Endothelial cell of umbilical vein (primary cell): ENCODE measurements at regions not wholly inside any gene's neighbourhood (a gene's known extent, or its start where the extent isn't known, plus 50 kb on each side); places are given as distances from the start of the nearest gene placed in this dataset.

Experiments
- BruUV-seq: library from RNA; stranded (reverse); fragments of 400-500 nt; replicated peaks from 2 replicates; lab custom pipeline; 2021; lab: Mats Ljungman, UMichigan
- CTCF ChIA-PET: fragments of 300-600, 350-600 bp; sonication (Branson Sonifier 250); formaldehyde crosslinking; loops from one replicate; lab custom pipeline; 2021; ENCODE audit warnings: antibody characterized with exemption, inconsistent platforms; lab: Charles Lee
- POLR2A ChIA-PET: fragments of 300-600, 350-600 bp; sonication (Branson Sonifier 250); formaldehyde crosslinking; loops from one replicate; lab custom pipeline; 2021; ENCODE audit warnings: antibody characterized with exemption, inconsistent platforms; lab: Charles Lee
- DNase-seq: peaks from one replicate; pipeline ENCODE4 v3.0.0-alpha.2; 2011; ENCODE audit warnings: low read depth, low spot score
- FAIRE-seq: peaks from 2 replicates; lab custom pipeline; 2011; peaks lifted over from hg19 to GRCh38; lab: Jason Lieb, UNC
- H2AFZ ChIP-seq: 2 replicates; pipeline ENCODE4 v1.6.0; 2012; ENCODE audit warnings: low read depth, low read length, control low read depth, inconsistent platforms
- H3K27ac ChIP-seq: 2 replicates; pipeline ENCODE4 v1.5.1; 2011; ENCODE audit warnings: low read depth, mild to moderate bottlenecking, control low read depth, low read length, moderate library complexity; ENCODE audit not compliant: insufficient read depth
- H3K27me3 ChIP-seq, 2 experiments: 2 replicates each; pipeline versions ENCODE4 v1.6.0 to v1.6.1; 2011; ENCODE audit warnings: low read length in 2 of 2, mixed read lengths in 1 of 2; ENCODE audit not compliant: control insufficient read depth in 2 of 2, insufficient read depth in 2 of 2
- H3K36me3 ChIP-seq, 2 experiments: 2 replicates in 1 of 2; 3 replicates in 1 of 2; pipeline ENCODE4 v1.5.1; 2011; ENCODE audit warnings: low read length in 2 of 2, mild to moderate bottlenecking in 1 of 2, moderate library complexity in 1 of 2; ENCODE audit not compliant: control insufficient read depth in 2 of 2, insufficient read depth in 2 of 2; ENCODE audit errors: extremely low read depth in 1 of 2
- H3K4me1 ChIP-seq: 3 replicates; pipeline ENCODE4 v1.5.1; 2011; ENCODE audit warnings: mild to moderate bottlenecking, low read length; ENCODE audit not compliant: control insufficient read depth, insufficient read depth; ENCODE audit errors: extremely low read depth
- H3K4me2 ChIP-seq: 2 replicates; pipeline ENCODE4 v1.6.1; 2011; ENCODE audit warnings: low read length, control low read depth, mixed read lengths; ENCODE audit not compliant: insufficient read depth
- H3K4me3 ChIP-seq, 3 experiments: fragments of 200-600 bp in 1 of 3; sonication (generic), shearing (Covaris generic) in 1 of 3; replicated peaks in 1 of 3; 2 replicates each; pipeline ENCODE4 v1.5.1; 2011 to 2016; ENCODE audit warnings: control low read depth in 3 of 3, low read length in 3 of 3, mild to moderate bottlenecking in 2 of 3, inconsistent platforms in 1 of 3, low read depth in 1 of 3, moderate library complexity in 1 of 3; ENCODE audit not compliant: insufficient read depth in 1 of 3
- H3K79me2 ChIP-seq: 2 replicates; pipeline ENCODE4 v1.6.0; 2012; ENCODE audit warnings: low read length, inconsistent platforms; ENCODE audit not compliant: control insufficient read depth, insufficient read depth
- H3K9ac ChIP-seq: replicated peaks from 2 replicates; pipeline ENCODE3; 2011; ENCODE audit warnings: low read length, control low read depth; ENCODE audit not compliant: insufficient read depth; ENCODE audit errors: extremely low read depth
- H3K9me1 ChIP-seq: replicated peaks from 3 replicates; pipeline ENCODE4 v1.6.0; 2011; ENCODE audit warnings: mild to moderate bottlenecking, low read length; ENCODE audit not compliant: control insufficient read depth, insufficient read depth; ENCODE audit errors: extremely low read depth
- H3K9me3 ChIP-seq: replicated peaks from 2 replicates; pipeline ENCODE4 v1.5.1; 2012; ENCODE audit warnings: low read length, inconsistent platforms; ENCODE audit not compliant: control insufficient read depth, insufficient read depth
- H4K20me1 ChIP-seq: replicated peaks from 2 replicates; pipeline ENCODE3; 2011; ENCODE audit warnings: mild to moderate bottlenecking, low read length; ENCODE audit not compliant: control insufficient read depth, insufficient read depth; ENCODE audit errors: extremely low read depth
- EZH2 ChIP-seq: IDR thresholded peaks from 2 replicates; pipeline ENCODE4 v1.6.1; 2012; ENCODE audit warnings: borderline replicate concordance, low read depth, mild to moderate bottlenecking, moderate library complexity, low read length, inconsistent platforms; ENCODE audit not compliant: severe bottlenecking
- FOS ChIP-seq: IDR thresholded peaks from 2 replicates; pipeline ENCODE4 v1.6.1; 2011; ENCODE audit warnings: mild to moderate bottlenecking, low read length, moderate library complexity, borderline replicate concordance; ENCODE audit not compliant: insufficient read depth
- GATA2 ChIP-seq: IDR thresholded peaks from 2 replicates; pipeline ENCODE4 v1.7.0; 2011; ENCODE audit warnings: low read depth, mild to moderate bottlenecking, moderate library complexity, mixed read lengths, low read length; ENCODE audit not compliant: insufficient read length, insufficient read depth
- JUN ChIP-seq: IDR thresholded peaks from 2 replicates; pipeline ENCODE4 v1.6.1; 2011; ENCODE audit warnings: borderline replicate concordance, low read depth; ENCODE audit not compliant: insufficient read length, insufficient read depth
- MAX ChIP-seq: IDR thresholded peaks from 2 replicates; pipeline ENCODE4 v1.6.1; 2011; ENCODE audit not compliant: insufficient read depth, insufficient read length
- MYC ChIP-seq: IDR thresholded peaks from one replicate; pipeline ENCODE4 v1.6.1; 2011; ENCODE audit warnings: mild to moderate bottlenecking, low read depth, low read length
- POLR2A ChIP-seq: IDR thresholded peaks from 2 replicates; pipeline ENCODE4 v1.6.1; 2012; ENCODE audit warnings: low read depth, mild to moderate bottlenecking, control low read depth, low read length
- POLR2AphosphoS5 ChIP-seq: IDR thresholded peaks from 2 replicates; pipeline ENCODE4 v1.6.1; 2012; ENCODE audit warnings: low read depth, mild to moderate bottlenecking, control low read depth, low read length, moderate library complexity; ENCODE audit not compliant: insufficient read depth
- dilution Hi-C: fragments of 300-500 bp; cut with MboI; formaldehyde crosslinking; loops from one replicate; pipeline ENCODE4 v1.15.0; 2019; ENCODE audit warnings: low sequenced_read_pairs; ENCODE audit not compliant: extremely low pct_ligation_motif_present
- intact Hi-C: fragments of 100-400 bp; cut with micrococcal nuclease; formaldehyde crosslinking; loops from one replicate; pipeline ENCODE4 v1.10.0; 2022
- TF ChIP-seq, protein P1 (sequence below), 2 donors: IDR thresholded peaks; 1 replicate in 1 of 2; 2 replicates in 1 of 2; pipeline ENCODE4 v1.5.1; 2011; ENCODE audit warnings: low read length in 2 of 2, mild to moderate bottlenecking in 2 of 2, moderate library complexity in 2 of 2, control low read depth in 1 of 2, inconsistent platforms in 1 of 2, low read depth in 1 of 2; ENCODE audit not compliant: insufficient read depth in 1 of 2; ENCODE audit errors: extremely low read depth in 1 of 2

DNA sequence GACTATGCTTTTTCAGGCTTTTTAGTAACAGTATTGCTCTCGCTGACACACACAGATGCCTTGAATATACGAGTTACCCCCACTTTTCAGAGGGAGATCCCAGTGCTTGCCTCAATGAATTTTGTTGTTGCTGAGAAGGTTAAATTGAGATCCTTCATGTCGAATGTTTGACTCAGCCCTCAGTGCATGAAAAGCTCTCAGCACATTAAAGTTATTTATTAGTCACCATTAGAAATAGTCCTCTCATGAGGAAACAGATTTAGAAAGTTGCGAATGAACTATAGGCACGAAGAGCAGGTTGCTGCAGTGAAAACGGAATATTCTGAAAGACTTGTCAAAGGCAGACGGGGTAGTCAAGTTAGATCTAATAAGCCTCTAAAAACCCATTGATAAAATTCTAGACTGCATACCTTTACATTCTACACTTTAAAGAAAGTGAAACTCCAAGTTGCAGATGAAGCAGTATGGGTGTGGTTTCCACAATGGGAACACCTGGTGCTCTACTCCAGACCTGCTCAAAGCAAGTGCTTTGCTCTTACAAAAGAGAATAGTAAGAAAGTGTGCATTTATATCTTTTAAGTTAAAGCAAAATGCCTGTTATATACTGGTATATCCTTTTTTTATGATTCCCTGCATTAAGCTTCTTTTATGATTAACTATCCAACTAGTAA is 238.1 kb downstream of the MAF start:
- FAIRE-seq: no peak

More for the DNA sequence above, 238.1 kb downstream of the MAF start:
- dilution Hi-C loops: no loop called here
- no TSS peak for BruUV-seq
- ChIA-PET POLR2A (no interaction called here), CTCF (no interaction called here)
- Histone ChIP-seq H3K4me1 (no peaks in the 10 kb centered on the region), H3K27me3 (no peaks in the 10 kb centered on the region), H3K4me3 (no peak overlapping the region), H2AFZ (no peak overlapping the region), H3K9me1 (no peaks in the 10 kb centered on the region), H4K20me1 (no peaks in the 10 kb centered on the region), H3K9me3 (peaks cover 8% of the 10 kb centered on the region), H3K36me3 (no peaks in the 10 kb centered on the region), H3K4me2 (no peak overlapping the region), H3K27ac (no peak overlapping the region), H3K79me2 (no peaks in the 10 kb centered on the region), H3K9ac (no peak overlapping the region)
- DNase-seq: no peak
- TF ChIP-seq POLR2A: no peak
- no peak for TF ChIP-seq FOS
- no peak for TF ChIP-seq MYC
- TF ChIP-seq JUN: no peak
- TF ChIP-seq MAX: no peak
- TF ChIP-seq POLR2AphosphoS5: no peak
- TF ChIP-seq GATA2: no peak
- TF ChIP-seq, protein P1, sequence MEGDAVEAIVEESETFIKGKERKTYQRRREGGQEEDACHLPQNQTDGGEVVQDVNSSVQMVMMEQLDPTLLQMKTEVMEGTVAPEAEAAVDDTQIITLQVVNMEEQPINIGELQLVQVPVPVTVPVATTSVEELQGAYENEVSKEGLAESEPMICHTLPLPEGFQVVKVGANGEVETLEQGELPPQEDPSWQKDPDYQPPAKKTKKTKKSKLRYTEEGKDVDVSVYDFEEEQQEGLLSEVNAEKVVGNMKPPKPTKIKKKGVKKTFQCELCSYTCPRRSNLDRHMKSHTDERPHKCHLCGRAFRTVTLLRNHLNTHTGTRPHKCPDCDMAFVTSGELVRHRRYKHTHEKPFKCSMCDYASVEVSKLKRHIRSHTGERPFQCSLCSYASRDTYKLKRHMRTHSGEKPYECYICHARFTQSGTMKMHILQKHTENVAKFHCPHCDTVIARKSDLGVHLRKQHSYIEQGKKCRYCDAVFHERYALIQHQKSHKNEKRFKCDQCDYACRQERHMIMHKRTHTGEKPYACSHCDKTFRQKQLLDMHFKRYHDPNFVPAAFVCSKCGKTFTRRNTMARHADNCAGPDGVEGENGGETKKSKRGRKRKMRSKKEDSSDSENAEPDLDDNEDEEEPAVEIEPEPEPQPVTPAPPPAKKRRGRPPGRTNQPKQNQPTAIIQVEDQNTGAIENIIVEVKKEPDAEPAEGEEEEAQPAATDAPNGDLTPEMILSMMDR (IDR thresholded peaks at IDR 0.05; ENCODE audit: extremely low read depth in 1 of 2, insufficient read depth in 1 of 2, low read depth in 1 of 2, low read length in 2 of 2): no peak
- TF ChIP-seq EZH2: no peak
- intact Hi-C loops: no loop called here
